ENCODE measurements at regions not wholly inside any gene's neighbourhood (a gene's known extent, or its start where the extent isn't known, plus 50 kb on each side); places are given as distances from the start of the nearest gene placed in this dataset.
A peak's percentile ranks its signal among the peaks of the same experiment; 100 is the strongest.
"Not testable (repeated sequence)": the region's sequence is repeated elsewhere in the genome, so short reads cannot be mapped to it uniquely, and the experiment has no call there.

- H3K4me1 ChIP-seq (ENCODE audit: control insufficient read depth in 1 of 2, insufficient read depth in 2 of 2, low read length in 2 of 2), result no peaks in the 10 kb centered on the region
- intact Hi-C loops (cut with DNase I), result no loop called here
- H3K27ac ChIP-seq (ENCODE audit: low read depth in 1 of 2, low read length in 2 of 2), result no peak overlapping the region
- ATAC-seq (ENCODE audit: low FRiP score) (no peak), DNase-seq (no peak)
- H3K27me3 ChIP-seq (ENCODE audit: control insufficient read depth in 1 of 2, insufficient read depth in 2 of 2, low read length in 1 of 2), result no peaks in the 10 kb centered on the region
- WGBS, 2 donors, result 84 to 85% methylated on average over 2 of the region's 2 CpGs
- H3K4me3 ChIP-seq (ENCODE audit: low read length in 2 of 2), result no peak overlapping the region
- H3K9me3 ChIP-seq (ENCODE audit: control insufficient read depth, low read length), result no peaks in the 10 kb centered on the region
- no peaks in the 10 kb centered on the region for H3K36me3 ChIP-seq (ENCODE audit: control insufficient read depth in 1 of 2, insufficient read depth in 2 of 2, low read length in 1 of 2)
Measured at GRCh38 chr5:114883675-114884074, 286.0 kb downstream of the TRIM36 start.

GRCh38 chr5:114859438-114859735 lies 310.3 kb downstream of the TRIM36 start:
- ATAC-seq (ENCODE audit: low FRiP score), result no peak
- intact Hi-C loops (cut with DNase I), result no loop called here

GRCh38 chr5:114858665-114859437 lies 310.9 kb downstream of the TRIM36 start:
- WGBS, 2 donors, result 72 to 74% methylated on average over 7 of the region's 7 CpGs
- no peaks in the 10 kb centered on the region for H3K9me3 ChIP-seq (ENCODE audit: control insufficient read depth, low read length)
- no peak overlapping the region for H3K4me3 ChIP-seq (ENCODE audit: low read length in 2 of 2)
- intact Hi-C loops (cut with DNase I), result no loop called here
- no peak overlapping the region for H3K27ac ChIP-seq (ENCODE audit: low read depth in 1 of 2, low read length in 2 of 2)
- no peaks in the 10 kb centered on the region for H3K36me3 ChIP-seq (ENCODE audit: control insufficient read depth in 1 of 2, insufficient read depth in 2 of 2, low read length in 1 of 2)
- ATAC-seq (ENCODE audit: low FRiP score) (no peak), DNase-seq (no peak)
- H3K27me3 ChIP-seq (ENCODE audit: control insufficient read depth in 1 of 2, insufficient read depth in 2 of 2, low read length in 1 of 2), result peaks cover 0 to 1% of the 10 kb centered on the region in 2 donors
- no peaks in the 10 kb centered on the region for H3K4me1 ChIP-seq (ENCODE audit: control insufficient read depth in 1 of 2, insufficient read depth in 2 of 2, low read length in 2 of 2)

More at GRCh38 chr5:114859438-114859735, 310.3 kb downstream of the TRIM36 start:
- Histone ChIP-seq H3K27ac (ENCODE audit: low read depth in 1 of 2, low read length in 2 of 2) (no peak overlapping the region), H3K36me3 (ENCODE audit: control insufficient read depth in 1 of 2, insufficient read depth in 2 of 2, low read length in 1 of 2) (no peaks in the 10 kb centered on the region), H3K27me3 (ENCODE audit: control insufficient read depth in 1 of 2, insufficient read depth in 2 of 2, low read length in 1 of 2) (peaks cover 0 to 1% of the 10 kb centered on the region in 2 donors), H3K4me3 (ENCODE audit: low read length in 2 of 2) (no peak overlapping the region), H3K4me1 (ENCODE audit: control insufficient read depth in 1 of 2, insufficient read depth in 2 of 2, low read length in 2 of 2) (no peaks in the 10 kb centered on the region), H3K9me3 (ENCODE audit: control insufficient read depth, low read length) (no peaks in the 10 kb centered on the region)
- no peak for DNase-seq

GRCh38 chr5:114857941-114858551 lies 311.7 kb downstream of the TRIM36 start:
- Histone ChIP-seq H3K4me3 (ENCODE audit: low read length in 2 of 2) (no peak overlapping the region), H3K36me3 (ENCODE audit: control insufficient read depth in 1 of 2, insufficient read depth in 2 of 2, low read length in 1 of 2) (no peaks in the 10 kb centered on the region), H3K27ac (ENCODE audit: low read depth in 1 of 2, low read length in 2 of 2) (no peak overlapping the region), H3K4me1 (ENCODE audit: control insufficient read depth in 1 of 2, insufficient read depth in 2 of 2, low read length in 2 of 2) (no peaks in the 10 kb centered on the region), H3K27me3 (ENCODE audit: control insufficient read depth in 1 of 2, insufficient read depth in 2 of 2, low read length in 1 of 2) (peaks cover 0 to 1% of the 10 kb centered on the region in 2 donors), H3K9me3 (ENCODE audit: control insufficient read depth, low read length) (no peaks in the 10 kb centered on the region)
- no peak for DNase-seq
- intact Hi-C loops (cut with DNase I), result no loop called here
- ATAC-seq (ENCODE audit: low FRiP score), result peak; percentile 54
- WGBS, 2 donors, result 67 to 74% methylated on average over 22 of the region's 22 CpGs

GRCh38 chr5:114844711-114845110 lies 325.0 kb downstream of the TRIM36 start:
- intact Hi-C loops (cut with DNase I); DNase-seq; ATAC-seq (ENCODE audit: low FRiP score); H3K36me3 ChIP-seq (ENCODE audit: control insufficient read depth in 1 of 2, insufficient read depth in 2 of 2, low read length in 1 of 2); H3K9me3 ChIP-seq (ENCODE audit: control insufficient read depth, low read length); H3K27me3 ChIP-seq (ENCODE audit: control insufficient read depth in 1 of 2, insufficient read depth in 2 of 2, low read length in 1 of 2); H3K27ac ChIP-seq (ENCODE audit: low read depth in 1 of 2, low read length in 2 of 2); H3K4me1 ChIP-seq (ENCODE audit: control insufficient read depth in 1 of 2, insufficient read depth in 2 of 2, low read length in 2 of 2); H3K4me3 ChIP-seq (ENCODE audit: low read length in 2 of 2): not testable (repeated sequence)
- WGBS, 2 donors, result 88 to 89% methylated on average over 9 of the region's 9 CpGs

GRCh38 chr5:114839360-114839759 lies 330.3 kb downstream of the TRIM36 start:
- no peaks in the 10 kb centered on the region for H3K36me3 ChIP-seq (ENCODE audit: control insufficient read depth in 1 of 2, insufficient read depth in 2 of 2, low read length in 1 of 2)
- H3K27ac ChIP-seq (ENCODE audit: low read depth in 1 of 2, low read length in 2 of 2), result no peak overlapping the region
- DNase-seq (no peak), ATAC-seq (ENCODE audit: low FRiP score) (no peak)
- H3K9me3 ChIP-seq (ENCODE audit: control insufficient read depth, low read length), result no peaks in the 10 kb centered on the region
- intact Hi-C loops (cut with DNase I), result no loop called here
- H3K4me3 ChIP-seq (ENCODE audit: low read length in 2 of 2), result no peak overlapping the region
- H3K4me1 ChIP-seq (ENCODE audit: control insufficient read depth in 1 of 2, insufficient read depth in 2 of 2, low read length in 2 of 2), result no peaks in the 10 kb centered on the region
- 77% methylated on average over 5 of the region's 5 CpGs for WGBS, 2 donors
- H3K27me3 ChIP-seq (ENCODE audit: control insufficient read depth in 1 of 2, insufficient read depth in 2 of 2, low read length in 1 of 2), result no peaks in the 10 kb centered on the region

GRCh38 chr5:114838937-114839336 lies 330.8 kb downstream of the TRIM36 start:
- 82 to 85% methylated on average over 2 of the region's 2 CpGs for WGBS, 2 donors
- no peaks in the 10 kb centered on the region for H3K9me3 ChIP-seq (ENCODE audit: control insufficient read depth, low read length)
- no peak overlapping the region for H3K4me3 ChIP-seq (ENCODE audit: low read length in 2 of 2)
- H3K27ac ChIP-seq (ENCODE audit: low read depth in 1 of 2, low read length in 2 of 2), result no peak overlapping the region
- H3K4me1 ChIP-seq (ENCODE audit: control insufficient read depth in 1 of 2, insufficient read depth in 2 of 2, low read length in 2 of 2), result no peaks in the 10 kb centered on the region
- H3K27me3 ChIP-seq (ENCODE audit: control insufficient read depth in 1 of 2, insufficient read depth in 2 of 2, low read length in 1 of 2), result no peaks in the 10 kb centered on the region
- ATAC-seq (ENCODE audit: low FRiP score) (no peak), DNase-seq (no peak)
- intact Hi-C loops (cut with DNase I), result no loop called here
- no peaks in the 10 kb centered on the region for H3K36me3 ChIP-seq (ENCODE audit: control insufficient read depth in 1 of 2, insufficient read depth in 2 of 2, low read length in 1 of 2)

- intact Hi-C loops (cut with DNase I), result no loop called here
Measured at GRCh38 chr5:114830114-114830513, 339.6 kb downstream of the TRIM36 start.

GRCh38 chr5:114822863-114823262 lies 346.8 kb downstream of the TRIM36 start:
- H3K27me3 ChIP-seq (ENCODE audit: control insufficient read depth in 1 of 2, insufficient read depth in 2 of 2, low read length in 1 of 2), result no peaks in the 10 kb centered on the region
- DNase-seq (no peak), ATAC-seq (ENCODE audit: low FRiP score) (no peak)
- H3K4me1 ChIP-seq (ENCODE audit: control insufficient read depth in 1 of 2, insufficient read depth in 2 of 2, low read length in 2 of 2), result no peaks in the 10 kb centered on the region
- no peaks in the 10 kb centered on the region for H3K36me3 ChIP-seq (ENCODE audit: control insufficient read depth in 1 of 2, insufficient read depth in 2 of 2, low read length in 1 of 2)
- H3K27ac ChIP-seq (ENCODE audit: low read depth in 1 of 2, low read length in 2 of 2), result no peak overlapping the region
- H3K9me3 ChIP-seq (ENCODE audit: control insufficient read depth, low read length), result peaks cover 4% of the 10 kb centered on the region
- H3K4me3 ChIP-seq (ENCODE audit: low read length in 2 of 2), result no peak overlapping the region
- intact Hi-C loops (cut with DNase I), result no loop called here

More at GRCh38 chr5:114830114-114830513, 339.6 kb downstream of the TRIM36 start:
- ATAC-seq (ENCODE audit: low FRiP score), result no peak
- peaks cover 4% of the 10 kb centered on the region for H3K9me3 ChIP-seq (ENCODE audit: control insufficient read depth, low read length)
- H3K4me1 ChIP-seq (ENCODE audit: control insufficient read depth in 1 of 2, insufficient read depth in 2 of 2, low read length in 2 of 2), result no peaks in the 10 kb centered on the region
- no peak for DNase-seq
- no peak overlapping the region for H3K4me3 ChIP-seq (ENCODE audit: low read length in 2 of 2)
- H3K36me3 ChIP-seq (ENCODE audit: control insufficient read depth in 1 of 2, insufficient read depth in 2 of 2, low read length in 1 of 2), result no peaks in the 10 kb centered on the region
- no peak overlapping the region for H3K27ac ChIP-seq (ENCODE audit: low read depth in 1 of 2, low read length in 2 of 2)
- no peaks in the 10 kb centered on the region for H3K27me3 ChIP-seq (ENCODE audit: control insufficient read depth in 1 of 2, insufficient read depth in 2 of 2, low read length in 1 of 2)
- 44 to 60% methylated on average over 2 of the region's 2 CpGs for WGBS, 2 donors

Measured in aorta (tissue), 5 donors.